ENCODE measurements at regions not wholly inside any gene's neighbourhood (a gene's known extent, or its start where the extent isn't known, plus 50 kb on each side); places are given as distances from the start of the nearest gene placed in this dataset.
"Not testable (repeated sequence)": the region's sequence is repeated elsewhere in the genome, so short reads cannot be mapped to it uniquely, and the experiment has no call there.

- peak; percentile 4 for DNase-seq
Measured at GRCh38 chr11:114953039-114953438, 274.7 kb downstream of the NXPE2 start.

- no peak for DNase-seq
Measured at GRCh38 chr11:114955923-114956322, 277.6 kb downstream of the NXPE2 start.

- no peak for DNase-seq
Measured at GRCh38 chr11:114956566-114956965, 278.2 kb downstream of the NXPE2 start.

GRCh38 chr11:114959953-114960505, 281.7 kb downstream of the NXPE2 start:
- DNase-seq = no peak

DNA sequence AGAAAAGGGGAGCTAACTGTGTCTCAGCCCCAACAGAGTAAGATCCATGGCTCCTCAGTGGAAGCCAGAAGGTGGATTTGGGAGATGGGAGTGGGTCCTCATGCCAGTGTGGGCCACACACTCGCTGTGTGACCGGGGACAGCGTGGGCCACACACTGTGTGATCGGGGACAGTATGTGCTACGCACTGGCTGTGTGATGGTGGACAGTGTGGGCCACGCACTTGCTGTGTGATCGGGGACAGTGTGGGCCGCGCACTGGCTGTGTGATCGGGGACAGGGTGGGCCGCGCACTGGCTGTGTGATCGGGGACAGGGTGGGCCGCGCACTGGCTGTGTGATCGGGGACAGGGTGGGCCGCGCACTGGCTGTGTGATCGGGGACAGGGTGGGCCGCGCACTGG, 282.5 kb downstream of the NXPE2 start:
- not testable (repeated sequence) for DNase-seq

GRCh38 chr11:114964676-114965214, 286.4 kb downstream of the NXPE2 start:
- no peak for DNase-seq

GRCh38 chr11:114970927-114971645, 292.8 kb downstream of the NXPE2 start:
- no peak for DNase-seq

DNA sequence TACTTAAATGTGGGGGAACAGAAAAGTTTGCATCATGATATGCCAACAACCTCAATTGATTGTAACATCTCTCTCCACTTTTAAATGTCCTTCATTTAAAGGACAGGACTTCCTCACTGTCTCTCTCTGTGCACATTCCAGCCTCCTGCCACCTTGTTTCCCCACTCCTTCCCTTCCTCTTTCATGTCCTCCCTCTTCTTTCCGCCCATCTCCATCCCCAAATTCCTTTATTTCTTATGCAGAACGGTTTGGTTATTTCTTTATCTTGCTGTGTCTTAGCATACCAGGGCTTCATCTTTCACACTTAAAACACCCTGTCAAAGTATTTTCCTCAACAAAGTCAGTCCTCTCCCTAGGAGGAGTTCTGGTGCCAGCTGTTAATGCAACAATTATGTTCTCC, 293.8 kb downstream of the NXPE2 start:
- DNase-seq = no peak

DNA sequence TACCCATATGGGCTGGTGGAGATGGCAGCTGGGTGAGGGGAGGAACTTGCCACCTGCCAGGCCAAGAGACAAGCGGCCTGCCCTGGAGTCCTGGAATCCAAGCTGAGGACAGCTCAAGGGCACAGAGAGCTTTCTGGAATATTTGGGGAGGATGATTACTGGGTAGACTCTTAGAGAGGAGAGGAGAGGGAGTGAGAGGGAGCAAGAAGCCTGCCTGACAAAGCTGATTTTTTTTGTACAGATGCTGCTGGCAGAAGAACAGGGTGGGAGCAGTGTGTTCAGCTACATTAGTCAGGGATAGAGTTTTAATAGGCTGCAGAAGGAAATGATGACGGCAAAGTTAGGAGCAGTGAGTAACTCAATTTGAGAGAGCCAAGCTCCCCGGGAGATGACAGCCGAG, 299.3 kb downstream of the NXPE2 start:
- no peak for DNase-seq

- DNase-seq = no peak
Measured at GRCh38 chr11:114982141-114982540, 303.8 kb downstream of the NXPE2 start.

GRCh38 chr11:114984611-114985163, 306.4 kb downstream of the NXPE2 start:
- no peak for DNase-seq

DNA sequence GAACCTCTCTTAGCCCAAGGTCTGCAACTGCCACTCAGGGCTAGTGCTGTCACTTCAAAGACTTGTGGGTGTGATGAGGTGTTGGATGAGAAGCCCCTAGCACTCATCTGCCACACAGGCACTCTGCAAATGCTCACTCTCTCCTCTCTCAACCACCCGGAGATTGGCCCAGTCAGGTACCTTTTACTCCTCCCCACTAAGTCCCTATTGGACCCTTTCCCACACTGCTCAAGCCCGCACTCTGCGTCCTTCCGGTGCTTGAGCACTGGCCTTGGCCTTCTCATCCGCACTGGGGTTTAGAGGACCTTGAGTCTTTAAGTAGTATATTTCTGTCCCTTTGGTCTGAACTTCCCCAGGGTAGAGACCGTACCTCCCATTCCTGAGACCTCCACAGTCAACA, 308.0 kb downstream of the NXPE2 start:
- DNase-seq = no peak

GRCh38 chr11:114987186-114987760, 308.9 kb downstream of the NXPE2 start:
- no peak for DNase-seq

GRCh38 chr11:114988644-114989043, 310.3 kb downstream of the NXPE2 start:
- no peak for DNase-seq

DNA sequence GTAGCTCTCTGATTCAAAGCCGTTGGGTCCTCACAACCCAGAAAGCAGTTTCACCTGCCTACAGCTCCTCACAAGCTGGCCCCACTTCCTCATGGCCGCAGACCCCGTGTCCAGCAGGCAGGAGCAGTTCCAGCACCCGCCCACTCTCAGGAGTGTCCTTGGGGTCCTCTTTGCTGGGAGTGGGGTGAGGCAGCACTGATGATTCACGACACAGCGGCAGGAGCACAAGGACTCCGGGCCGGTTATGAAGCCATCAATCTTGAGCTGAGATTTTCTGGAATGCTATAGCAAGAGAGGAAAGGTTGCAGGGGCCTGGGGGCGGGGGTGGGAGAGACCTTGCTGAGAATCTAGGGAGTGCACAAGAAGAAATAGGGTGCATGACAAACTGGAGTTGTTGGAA, 311.2 kb downstream of the NXPE2 start:
- DNase-seq = no peak

DNA sequence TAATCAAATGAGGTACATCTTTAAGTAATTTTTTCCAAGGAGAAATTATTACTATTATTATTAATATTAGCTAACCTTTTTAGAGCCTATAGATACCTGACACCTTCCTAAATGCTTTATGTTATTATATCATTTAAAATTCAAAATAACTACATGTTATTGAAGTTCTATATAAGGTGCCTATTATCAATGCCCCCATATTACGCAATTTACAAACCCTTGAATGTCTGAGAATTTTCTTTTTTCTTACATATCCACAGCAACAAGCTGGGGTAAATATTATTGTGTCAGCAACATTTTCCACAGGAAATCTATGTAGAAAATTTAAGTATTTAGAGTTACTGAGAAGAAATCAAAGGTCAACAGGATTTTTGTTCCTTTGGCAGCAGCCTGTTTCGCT, 327.3 kb downstream of the NXPE2 start:
- no peak for DNase-seq

- no peak for DNase-seq
Measured at GRCh38 chr11:115007851-115008250, 329.5 kb downstream of the NXPE2 start.

DNA sequence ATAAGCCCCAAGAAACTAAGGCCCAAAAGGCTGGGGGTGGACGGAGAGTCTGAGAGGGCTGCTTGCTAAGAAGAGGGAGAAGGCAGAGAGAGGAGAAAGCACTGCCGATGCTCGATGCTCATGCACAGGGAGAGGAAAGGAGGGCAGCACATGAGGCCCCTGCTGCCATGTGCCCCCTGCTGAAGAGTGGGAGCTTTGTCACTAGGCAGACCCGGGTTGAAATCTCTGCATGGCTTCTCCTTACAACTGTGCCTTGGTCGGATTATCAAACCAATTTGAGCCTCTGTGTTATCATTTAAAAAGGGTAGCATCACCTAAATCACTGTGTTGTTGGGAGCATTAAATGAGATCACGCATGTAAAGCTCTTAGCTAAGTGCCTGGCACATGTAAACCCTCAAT, 330.5 kb downstream of the NXPE2 start:
- no peak for DNase-seq

GRCh38 chr11:115017529-115017928, 339.2 kb downstream of the NXPE2 start:
- DNase-seq = no peak

DNA sequence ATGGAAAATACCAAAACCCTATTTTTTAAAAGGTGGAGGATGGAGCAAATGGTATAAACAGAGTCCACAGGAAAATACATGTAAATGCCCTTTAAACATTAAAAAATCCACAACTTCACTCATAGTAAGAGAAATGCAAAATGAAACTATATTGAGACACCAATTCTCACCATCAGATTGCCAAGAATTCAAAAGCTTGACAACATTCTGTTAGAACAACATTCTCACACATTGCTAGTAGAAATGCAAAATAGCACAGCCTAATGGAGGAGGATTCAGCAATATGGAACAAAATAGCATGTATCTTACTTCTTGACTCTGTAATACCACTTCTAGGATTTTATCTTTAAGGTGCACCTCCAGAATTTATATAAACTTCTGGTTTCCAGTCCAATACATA, 351.8 kb downstream of the NXPE2 start:
- no peak for DNase-seq

DNA sequence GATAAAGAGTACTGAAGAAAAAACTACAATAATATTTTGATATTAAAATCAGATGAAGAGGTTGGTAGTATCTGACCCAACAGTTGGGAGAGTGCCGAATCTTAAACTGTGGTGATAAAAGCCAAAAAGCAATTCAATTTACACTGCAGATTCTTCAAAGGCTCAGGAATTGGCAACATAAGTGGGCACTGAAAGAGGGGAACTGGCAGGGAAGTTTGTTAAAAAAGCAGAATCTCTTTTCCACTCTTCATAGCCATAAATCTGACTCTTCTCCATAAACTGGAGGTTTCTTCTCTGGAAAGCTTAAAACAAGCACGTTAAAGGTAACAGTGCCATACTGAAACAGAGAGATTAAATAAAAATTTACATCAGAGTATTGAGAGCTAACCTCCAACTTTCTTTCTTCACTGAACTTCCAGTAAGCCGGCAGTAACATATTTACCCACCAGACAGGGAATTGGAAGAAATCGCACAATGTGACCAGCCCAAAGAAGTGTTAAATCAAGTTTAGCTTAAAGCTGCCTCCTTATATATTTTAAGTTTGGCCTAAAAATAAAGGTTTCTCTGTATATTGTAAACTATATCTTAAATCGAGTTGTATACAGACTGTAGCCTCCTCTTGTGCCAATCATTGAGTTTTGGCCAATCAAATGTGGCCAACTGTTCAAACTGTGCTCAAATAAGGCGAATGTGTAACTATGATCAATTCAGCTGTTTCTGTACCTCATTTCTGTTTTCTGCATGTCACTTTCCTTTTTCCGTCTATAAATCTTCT, 358.3 kb downstream of the NXPE2 start:
- no peak for DNase-seq

GRCh38 chr11:115042002-115042401, 363.7 kb downstream of the NXPE2 start:
- no peak for DNase-seq

- no peak for DNase-seq
Measured at GRCh38 chr11:115047631-115048030, 369.3 kb downstream of the NXPE2 start.

Measured in hematopoietic multipotent progenitor cell treated with erythropoietin and hydrocortisone succinate and interleukin-3 and kit ligand, for 4 days (in vitro differentiated cells).